Astrocyte (in vitro differentiated cells and primary cell): ENCODE measurements at regions not wholly inside any gene's neighbourhood (a gene's known extent, or its start where the extent isn't known, plus 50 kb on each side); places are given as distances from the start of the nearest gene placed in this dataset.
"Not testable (repeated sequence)": the region's sequence is repeated elsewhere in the genome, so short reads cannot be mapped to it uniquely, and the experiment has no call there.

Source experiments
- DNase-seq: peaks from one replicate; pipeline ENCODE4 v3.0.0-alpha.2; 2010; ENCODE audit warnings: low read depth
- FAIRE-seq: peaks from 2 replicates; lab custom pipeline; 2011; peaks lifted over from hg19 to GRCh38; lab: Jason Lieb, UNC
- H2AFZ ChIP-seq: 2 replicates; pipeline ENCODE4 v1.6.0; 2012; ENCODE audit warnings: low read depth, low read length, inconsistent platforms
- H3K27ac ChIP-seq: 2 replicates; pipeline ENCODE4 v1.5.1; 2011; ENCODE audit warnings: low read depth, low read length, inconsistent platforms
- H3K27me3 ChIP-seq: 2 replicates; pipeline ENCODE4 v1.6.0; 2011; ENCODE audit warnings: low read length, inconsistent platforms; ENCODE audit not compliant: insufficient read depth
- H3K36me3 ChIP-seq: 2 replicates; pipeline ENCODE4 v1.5.1; 2011; ENCODE audit warnings: low read length, inconsistent platforms; ENCODE audit not compliant: insufficient read depth
- H3K4me1 ChIP-seq: 2 replicates; pipeline ENCODE4 v1.5.1; 2011; ENCODE audit warnings: low read length, inconsistent platforms; ENCODE audit not compliant: insufficient read depth
- H3K4me2 ChIP-seq: 2 replicates; pipeline ENCODE4 v1.6.0; 2012; ENCODE audit warnings: low read length, inconsistent platforms
- H3K4me3 ChIP-seq: 2 replicates; pipeline ENCODE4 v1.5.1; 2011; ENCODE audit warnings: low read depth, mild to moderate bottlenecking, low read length, inconsistent platforms; ENCODE audit not compliant: insufficient read depth
- H3K79me2 ChIP-seq: 2 replicates; pipeline ENCODE4 v1.6.0; 2012; ENCODE audit warnings: mild to moderate bottlenecking, low read length, inconsistent platforms; ENCODE audit not compliant: insufficient read depth
- H3K9ac ChIP-seq: 2 replicates; pipeline ENCODE4 v1.6.0; 2012; ENCODE audit warnings: mild to moderate bottlenecking, low read length, inconsistent platforms
- H3K9me3 ChIP-seq: 2 replicates; pipeline ENCODE4 v1.5.1; 2012; ENCODE audit warnings: low read depth, mild to moderate bottlenecking, low read length, inconsistent platforms; ENCODE audit not compliant: insufficient read depth
- H4K20me1 ChIP-seq: 2 replicates; pipeline ENCODE4 v1.6.0; 2012; ENCODE audit warnings: low read length, inconsistent platforms; ENCODE audit not compliant: insufficient read depth
- H3K27ac Mint-ChIP-seq: one replicate; pipeline ENCODE4 v1.8.0; 2021; ENCODE audit warnings: mild to moderate bottlenecking, mixed read lengths; ENCODE audit not compliant: unreplicated experiment
- H3K27me3 Mint-ChIP-seq: one replicate; pipeline ENCODE4 v1.8.0; 2021; ENCODE audit warnings: low read depth, mixed read lengths; ENCODE audit not compliant: unreplicated experiment
- H3K36me3 Mint-ChIP-seq: one replicate; pipeline ENCODE4 v1.8.0; 2021; ENCODE audit warnings: low read depth, mixed read lengths; ENCODE audit not compliant: unreplicated experiment
- H3K4me1 Mint-ChIP-seq: one replicate; pipeline ENCODE4 v1.8.0; 2021; ENCODE audit warnings: low read depth, mixed read lengths; ENCODE audit not compliant: unreplicated experiment
- H3K4me3 Mint-ChIP-seq: one replicate; pipeline ENCODE4 v1.8.0; 2021; ENCODE audit warnings: mild to moderate bottlenecking, moderate library complexity, mixed read lengths; ENCODE audit not compliant: unreplicated experiment
- H3K9me3 Mint-ChIP-seq: one replicate; pipeline ENCODE4 v1.8.0; 2021; ENCODE audit warnings: mild to moderate bottlenecking, mixed read lengths; ENCODE audit not compliant: unreplicated experiment
- EZH2 ChIP-seq: IDR thresholded peaks from 2 replicates; pipeline ENCODE4 v1.6.1; 2012; ENCODE audit warnings: mild to moderate bottlenecking, low read length, inconsistent platforms; ENCODE audit not compliant: insufficient read depth
- TF ChIP-seq, protein P1 (sequence below): IDR thresholded peaks from 2 replicates; pipeline ENCODE4 v1.5.1; 2011; ENCODE audit warnings: low read depth, mild to moderate bottlenecking, inconsistent platforms, low read length, moderate library complexity; ENCODE audit not compliant: insufficient read depth

DNA sequence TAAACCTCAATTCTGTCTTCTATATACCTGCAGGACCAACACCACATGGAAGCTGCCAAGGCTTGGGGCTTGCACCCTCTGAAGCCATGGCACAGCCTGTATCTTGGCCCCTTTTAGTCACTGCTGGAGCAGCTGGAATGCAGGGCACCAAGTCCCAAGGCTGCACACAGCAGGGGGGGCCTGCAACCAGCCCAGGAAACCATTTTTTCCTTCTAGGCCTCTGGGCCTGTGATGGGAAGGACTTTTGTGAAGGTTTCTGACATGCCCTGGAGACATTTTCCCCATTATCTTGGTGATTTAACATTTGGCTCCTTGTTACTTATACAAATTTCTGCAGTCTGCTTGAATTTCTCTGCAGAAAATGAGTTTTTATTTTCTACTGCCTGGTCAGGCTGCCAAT, 123.2 kb upstream of the PCGF5 start:
- no peaks in the 10 kb centered on the region for H3K36me3 ChIP-seq
- peaks cover 2% of the 10 kb centered on the region for H3K36me3 Mint-ChIP-seq

DNA sequence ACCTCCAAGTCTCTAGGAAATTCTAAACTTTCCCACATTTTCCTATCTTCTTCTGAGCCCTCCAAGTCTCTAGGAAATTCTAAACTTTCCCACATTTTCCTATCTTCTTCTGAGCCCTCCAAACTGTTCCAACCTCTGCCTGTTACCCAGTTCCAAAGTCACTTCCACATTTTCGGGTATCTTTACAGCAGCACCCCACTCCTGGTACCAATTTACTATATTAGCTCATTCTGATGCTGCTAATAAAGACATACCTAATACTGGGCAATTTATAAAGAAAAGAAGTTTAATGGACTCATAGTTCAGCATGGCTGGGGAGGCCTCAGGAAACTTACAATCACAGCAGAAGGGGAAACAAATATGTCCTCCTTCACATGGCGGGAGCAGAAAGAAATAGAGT, 122.4 kb upstream of the PCGF5 start:
- H3K4me2 ChIP-seq, H3K27me3 ChIP-seq, DNase-seq, H3K27ac Mint-ChIP-seq, H3K36me3 Mint-ChIP-seq, H3K79me2 ChIP-seq, H2AFZ ChIP-seq, H3K27ac ChIP-seq, H3K4me1 Mint-ChIP-seq, H3K36me3 ChIP-seq, H3K4me1 ChIP-seq, H3K4me3 Mint-ChIP-seq, H3K4me3 ChIP-seq, FAIRE-seq, H3K9ac ChIP-seq, H3K9me3 ChIP-seq, H3K27me3 Mint-ChIP-seq, H4K20me1 ChIP-seq: not testable (repeated sequence)
- H3K9me3 Mint-ChIP-seq = peaks cover 14% of the 10 kb centered on the region

More for the DNA sequence above, 123.2 kb upstream of the PCGF5 start:
- H3K9me3 ChIP-seq = no peaks in the 10 kb centered on the region
- no peak for TF ChIP-seq EZH2
- TF ChIP-seq, protein P1, sequence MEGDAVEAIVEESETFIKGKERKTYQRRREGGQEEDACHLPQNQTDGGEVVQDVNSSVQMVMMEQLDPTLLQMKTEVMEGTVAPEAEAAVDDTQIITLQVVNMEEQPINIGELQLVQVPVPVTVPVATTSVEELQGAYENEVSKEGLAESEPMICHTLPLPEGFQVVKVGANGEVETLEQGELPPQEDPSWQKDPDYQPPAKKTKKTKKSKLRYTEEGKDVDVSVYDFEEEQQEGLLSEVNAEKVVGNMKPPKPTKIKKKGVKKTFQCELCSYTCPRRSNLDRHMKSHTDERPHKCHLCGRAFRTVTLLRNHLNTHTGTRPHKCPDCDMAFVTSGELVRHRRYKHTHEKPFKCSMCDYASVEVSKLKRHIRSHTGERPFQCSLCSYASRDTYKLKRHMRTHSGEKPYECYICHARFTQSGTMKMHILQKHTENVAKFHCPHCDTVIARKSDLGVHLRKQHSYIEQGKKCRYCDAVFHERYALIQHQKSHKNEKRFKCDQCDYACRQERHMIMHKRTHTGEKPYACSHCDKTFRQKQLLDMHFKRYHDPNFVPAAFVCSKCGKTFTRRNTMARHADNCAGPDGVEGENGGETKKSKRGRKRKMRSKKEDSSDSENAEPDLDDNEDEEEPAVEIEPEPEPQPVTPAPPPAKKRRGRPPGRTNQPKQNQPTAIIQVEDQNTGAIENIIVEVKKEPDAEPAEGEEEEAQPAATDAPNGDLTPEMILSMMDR = no peak
- H3K4me1 Mint-ChIP-seq = no peaks in the 10 kb centered on the region
- H3K9ac ChIP-seq = no peak overlapping the region
- FAIRE-seq = no peak
- H3K27ac ChIP-seq = no peak overlapping the region
- no peak overlapping the region for H3K4me3 ChIP-seq
- H3K4me2 ChIP-seq = no peak overlapping the region
- H3K79me2 ChIP-seq = no peaks in the 10 kb centered on the region
- no peaks in the 10 kb centered on the region for H3K4me1 ChIP-seq
- peaks cover 14% of the 10 kb centered on the region for H3K9me3 Mint-ChIP-seq
- no peaks in the 10 kb centered on the region for H4K20me1 ChIP-seq
- no peaks in the 10 kb centered on the region for H3K27me3 ChIP-seq
- no peak overlapping the region for H3K4me3 Mint-ChIP-seq
- no peak overlapping the region for H2AFZ ChIP-seq
- H3K27ac Mint-ChIP-seq = no peak overlapping the region
- DNase-seq = no peak
- no peaks in the 10 kb centered on the region for H3K27me3 Mint-ChIP-seq

DNA sequence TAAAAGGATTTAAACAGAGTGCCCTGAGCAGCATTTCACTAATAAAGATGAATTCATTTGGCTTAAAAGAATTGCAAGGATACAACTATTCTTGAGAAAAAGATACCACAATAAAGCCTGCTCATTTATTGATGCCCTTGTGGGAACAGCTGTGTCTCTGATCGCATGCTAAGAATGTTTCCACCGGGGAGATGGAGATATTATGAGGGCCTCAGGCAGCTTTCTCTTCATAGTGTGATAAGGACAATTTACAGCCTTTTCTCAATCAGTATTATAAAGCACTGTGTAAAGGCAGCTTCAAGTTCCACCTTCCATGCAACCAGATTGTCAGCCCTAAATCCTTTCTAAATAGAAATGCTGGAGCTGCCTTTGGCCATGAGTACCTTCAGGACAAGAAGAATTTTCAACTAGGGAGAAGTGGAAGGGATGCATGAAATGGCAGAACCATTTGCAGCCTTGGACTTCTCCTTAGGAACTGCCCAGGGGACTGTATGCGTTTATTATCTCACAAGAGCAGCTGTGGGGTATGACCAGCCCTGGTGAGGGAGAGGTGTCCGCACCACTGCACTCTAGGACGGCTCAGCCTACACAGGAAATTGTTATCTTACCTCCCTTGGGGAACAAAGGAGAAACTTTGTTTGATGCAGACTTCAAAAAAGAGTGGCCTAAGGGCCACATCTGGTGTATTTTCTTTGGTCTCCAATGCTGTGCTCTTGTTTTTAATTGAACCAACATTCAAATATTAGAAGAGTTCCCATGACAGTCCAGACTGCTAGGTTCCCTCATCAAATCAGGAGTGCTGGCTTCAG, 116.9 kb upstream of the PCGF5 start:
- no peaks in the 10 kb centered on the region for H3K9me3 ChIP-seq
- no peak overlapping the region for H3K27ac ChIP-seq
- TF ChIP-seq, protein P1 = no peak
- TF ChIP-seq EZH2 = no peak
- H3K9ac ChIP-seq = no peak overlapping the region
- peaks cover 2% of the 10 kb centered on the region for H3K36me3 Mint-ChIP-seq
- no peak for DNase-seq
- no peak overlapping the region for H3K4me3 Mint-ChIP-seq
- peaks cover 9% of the 10 kb centered on the region for H3K27me3 Mint-ChIP-seq
- no peak for FAIRE-seq
- H3K27ac Mint-ChIP-seq = no peak overlapping the region
- no peaks in the 10 kb centered on the region for H3K4me1 ChIP-seq
- H3K9me3 Mint-ChIP-seq = peaks cover 12% of the 10 kb centered on the region
- H3K4me2 ChIP-seq = no peak overlapping the region
- H3K4me1 Mint-ChIP-seq = no peaks in the 10 kb centered on the region
- H4K20me1 ChIP-seq = no peaks in the 10 kb centered on the region
- H2AFZ ChIP-seq = no peak overlapping the region
- H3K79me2 ChIP-seq = no peaks in the 10 kb centered on the region
- H3K4me3 ChIP-seq = no peak overlapping the region
- H3K27me3 ChIP-seq = no peaks in the 10 kb centered on the region
- H3K36me3 ChIP-seq = no peaks in the 10 kb centered on the region
